LNCaP clone FGC (cell line): ENCODE measurements at regions not wholly inside any gene's neighbourhood (a gene's known extent, or its start where the extent isn't known, plus 50 kb on each side); places are given as distances from the start of the nearest gene placed in this dataset.

Experiments
- DNase-seq: peaks from one replicate; pipeline ENCODE4 v3.0.0-alpha.2; 2011; ENCODE audit warnings: low read depth
- H3K4me3 ChIP-seq: 2 replicates; pipeline ENCODE4 v1.5.1; 2011; ENCODE audit warnings: mild to moderate bottlenecking, low read depth, low read length, control low read depth
- TF ChIP-seq, protein P1 (sequence below): IDR thresholded peaks from 2 replicates; pipeline ENCODE4 v1.5.1; 2012; ENCODE audit warnings: mild to moderate bottlenecking; ENCODE audit not compliant: control insufficient read depth, insufficient read depth; ENCODE audit errors: extremely low read depth

DNA sequence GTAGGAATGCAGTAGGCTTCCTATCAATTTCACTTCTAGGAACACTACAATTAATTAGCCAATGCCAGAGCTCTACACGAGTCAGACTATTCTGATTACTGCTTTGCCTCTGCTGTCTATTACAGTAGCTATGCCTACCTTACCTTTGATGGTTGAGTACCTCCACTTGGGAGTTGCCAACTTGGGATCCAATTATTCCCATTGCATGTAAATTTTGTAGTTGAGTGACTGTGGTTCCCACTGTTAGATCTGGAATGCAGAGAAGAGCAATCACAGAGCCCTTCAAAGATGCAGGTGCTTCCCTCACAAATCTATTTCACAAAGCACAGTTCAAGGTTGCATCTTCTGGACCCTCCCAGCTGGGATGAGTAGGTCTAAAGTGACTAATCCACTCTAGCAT lies 62.9 kb upstream of the AASS start:
- TF ChIP-seq, protein P1, sequence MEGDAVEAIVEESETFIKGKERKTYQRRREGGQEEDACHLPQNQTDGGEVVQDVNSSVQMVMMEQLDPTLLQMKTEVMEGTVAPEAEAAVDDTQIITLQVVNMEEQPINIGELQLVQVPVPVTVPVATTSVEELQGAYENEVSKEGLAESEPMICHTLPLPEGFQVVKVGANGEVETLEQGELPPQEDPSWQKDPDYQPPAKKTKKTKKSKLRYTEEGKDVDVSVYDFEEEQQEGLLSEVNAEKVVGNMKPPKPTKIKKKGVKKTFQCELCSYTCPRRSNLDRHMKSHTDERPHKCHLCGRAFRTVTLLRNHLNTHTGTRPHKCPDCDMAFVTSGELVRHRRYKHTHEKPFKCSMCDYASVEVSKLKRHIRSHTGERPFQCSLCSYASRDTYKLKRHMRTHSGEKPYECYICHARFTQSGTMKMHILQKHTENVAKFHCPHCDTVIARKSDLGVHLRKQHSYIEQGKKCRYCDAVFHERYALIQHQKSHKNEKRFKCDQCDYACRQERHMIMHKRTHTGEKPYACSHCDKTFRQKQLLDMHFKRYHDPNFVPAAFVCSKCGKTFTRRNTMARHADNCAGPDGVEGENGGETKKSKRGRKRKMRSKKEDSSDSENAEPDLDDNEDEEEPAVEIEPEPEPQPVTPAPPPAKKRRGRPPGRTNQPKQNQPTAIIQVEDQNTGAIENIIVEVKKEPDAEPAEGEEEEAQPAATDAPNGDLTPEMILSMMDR, result no peak
- no peak overlapping the region for H3K4me3 ChIP-seq
- DNase-seq, result no peak

DNA sequence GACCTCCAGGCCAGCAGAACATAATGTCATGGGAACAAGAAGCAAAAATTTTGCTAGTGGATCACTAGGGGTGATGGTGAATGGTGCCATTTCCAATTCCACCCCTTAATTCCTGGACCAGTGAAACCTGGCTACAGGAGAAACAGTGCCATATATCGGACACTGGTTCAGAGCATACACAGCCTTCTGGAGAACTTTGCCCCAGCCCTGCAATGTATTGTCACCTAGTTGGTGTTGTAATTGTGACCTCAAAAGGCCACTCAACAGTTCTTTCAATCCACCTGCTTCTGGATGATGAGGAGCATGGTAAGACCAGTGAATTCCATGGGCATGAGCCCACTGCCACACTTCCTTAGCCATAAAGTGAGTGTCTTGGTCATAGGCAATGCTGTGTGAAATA lies 59.8 kb upstream of the AASS start:
- TF ChIP-seq, protein P1, result no peak
- H3K4me3 ChIP-seq, result no peak overlapping the region
- DNase-seq, result no peak

DNA sequence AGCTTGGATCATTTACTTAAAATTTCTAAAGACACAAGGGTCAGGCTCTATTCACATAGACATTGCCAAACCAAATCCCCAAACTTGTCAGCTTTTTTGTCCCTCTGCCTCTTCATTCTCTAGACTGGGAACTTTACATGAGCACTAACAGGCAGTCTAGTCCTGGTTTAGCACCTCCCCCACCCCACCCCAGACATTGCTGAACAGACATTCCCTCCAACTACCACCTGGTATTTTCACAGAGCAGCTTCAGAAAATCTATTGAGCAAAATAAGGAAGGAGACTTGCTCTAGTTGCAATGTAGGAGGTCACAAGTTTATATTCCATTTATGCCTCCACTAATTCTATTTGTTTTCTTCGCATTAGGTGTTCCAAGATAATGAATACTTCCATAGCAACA lies 56.8 kb upstream of the AASS start:
- no peak overlapping the region for H3K4me3 ChIP-seq
- DNase-seq, result no peak
- TF ChIP-seq, protein P1, result no peak

DNA sequence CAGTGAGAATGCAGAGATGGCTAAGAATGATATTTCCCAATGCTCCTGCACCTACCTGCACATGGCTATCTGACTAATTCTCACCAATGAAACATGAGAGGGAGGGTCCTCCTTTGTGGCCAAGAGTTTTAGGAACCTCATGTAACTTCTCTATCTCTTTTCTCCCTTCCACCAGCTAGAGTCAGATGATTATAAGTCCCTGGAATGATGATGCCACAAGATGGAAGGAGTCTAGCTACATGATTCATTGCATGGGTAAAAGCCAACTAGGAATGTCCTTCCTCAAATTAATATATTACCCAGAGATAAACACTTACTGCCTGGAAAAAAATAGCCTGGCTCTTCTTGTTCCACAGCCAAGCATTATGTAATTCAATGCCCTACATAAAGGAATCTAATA lies 55.1 kb upstream of the AASS start:
- DNase-seq, result no peak
- H3K4me3 ChIP-seq, result no peak overlapping the region
- TF ChIP-seq, protein P1, result no peak

DNA sequence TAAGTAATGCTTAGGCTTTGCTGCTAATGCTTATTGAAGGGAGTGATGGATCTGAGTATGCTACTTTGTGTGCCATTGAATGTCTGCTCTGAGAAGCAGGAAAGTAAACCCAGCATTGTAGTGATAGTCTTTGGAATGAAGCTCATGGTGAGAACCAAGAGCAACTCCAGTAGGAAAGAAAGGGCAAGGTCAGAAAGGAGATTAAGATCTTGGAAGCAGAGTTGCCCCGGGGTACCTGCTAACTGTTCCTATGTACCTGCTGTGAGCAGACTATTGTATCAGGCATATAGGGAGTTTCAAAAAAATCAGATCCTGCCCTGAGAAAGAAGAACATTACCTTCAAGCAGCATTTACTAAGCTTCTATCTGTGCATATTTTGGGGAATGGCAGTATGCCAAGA lies 54.5 kb upstream of the AASS start:
- H3K4me3 ChIP-seq, result no peak overlapping the region
- no peak for DNase-seq
- TF ChIP-seq, protein P1, result no peak
